ENCODE measurements at regions not wholly inside any gene's neighbourhood (a gene's known extent, or its start where the extent isn't known, plus 50 kb on each side); places are given as distances from the start of the nearest gene placed in this dataset.

DNA sequence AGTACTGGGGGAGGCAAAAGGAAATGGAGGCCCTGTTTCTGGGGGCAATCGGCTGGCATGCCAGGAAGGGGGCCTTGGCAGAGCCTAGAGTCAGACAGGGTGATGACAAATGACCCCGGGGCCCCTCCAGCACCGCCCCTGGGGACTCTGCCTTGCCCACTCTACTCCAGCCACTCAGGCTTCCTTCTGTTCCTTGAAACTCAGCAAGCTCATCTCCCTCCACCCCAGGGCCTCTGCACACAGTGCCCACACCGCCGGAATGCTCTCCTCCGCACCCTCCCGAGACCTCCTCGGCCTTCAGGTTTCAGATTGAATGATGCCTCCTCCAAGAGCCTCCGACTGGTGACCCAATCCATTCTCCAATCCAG lies 122.5 kb upstream of the ZBTB40 start:
- TF ChIP-seq EZH2phosphoT487 (IDR thresholded peaks at IDR 0.05; ENCODE audit: unreplicated experiment) (no peak), POLR2AphosphoS5 (IDR thresholded peaks at IDR 0.05; ENCODE audit: low read depth) (no peak)
- TF ChIP-seq, protein P1, sequence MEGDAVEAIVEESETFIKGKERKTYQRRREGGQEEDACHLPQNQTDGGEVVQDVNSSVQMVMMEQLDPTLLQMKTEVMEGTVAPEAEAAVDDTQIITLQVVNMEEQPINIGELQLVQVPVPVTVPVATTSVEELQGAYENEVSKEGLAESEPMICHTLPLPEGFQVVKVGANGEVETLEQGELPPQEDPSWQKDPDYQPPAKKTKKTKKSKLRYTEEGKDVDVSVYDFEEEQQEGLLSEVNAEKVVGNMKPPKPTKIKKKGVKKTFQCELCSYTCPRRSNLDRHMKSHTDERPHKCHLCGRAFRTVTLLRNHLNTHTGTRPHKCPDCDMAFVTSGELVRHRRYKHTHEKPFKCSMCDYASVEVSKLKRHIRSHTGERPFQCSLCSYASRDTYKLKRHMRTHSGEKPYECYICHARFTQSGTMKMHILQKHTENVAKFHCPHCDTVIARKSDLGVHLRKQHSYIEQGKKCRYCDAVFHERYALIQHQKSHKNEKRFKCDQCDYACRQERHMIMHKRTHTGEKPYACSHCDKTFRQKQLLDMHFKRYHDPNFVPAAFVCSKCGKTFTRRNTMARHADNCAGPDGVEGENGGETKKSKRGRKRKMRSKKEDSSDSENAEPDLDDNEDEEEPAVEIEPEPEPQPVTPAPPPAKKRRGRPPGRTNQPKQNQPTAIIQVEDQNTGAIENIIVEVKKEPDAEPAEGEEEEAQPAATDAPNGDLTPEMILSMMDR (conservative IDR thresholded peaks at IDR 0.05; ENCODE audit: low read depth in 2 of 2) = no peak
- TF ChIP-seq, protein P2, sequence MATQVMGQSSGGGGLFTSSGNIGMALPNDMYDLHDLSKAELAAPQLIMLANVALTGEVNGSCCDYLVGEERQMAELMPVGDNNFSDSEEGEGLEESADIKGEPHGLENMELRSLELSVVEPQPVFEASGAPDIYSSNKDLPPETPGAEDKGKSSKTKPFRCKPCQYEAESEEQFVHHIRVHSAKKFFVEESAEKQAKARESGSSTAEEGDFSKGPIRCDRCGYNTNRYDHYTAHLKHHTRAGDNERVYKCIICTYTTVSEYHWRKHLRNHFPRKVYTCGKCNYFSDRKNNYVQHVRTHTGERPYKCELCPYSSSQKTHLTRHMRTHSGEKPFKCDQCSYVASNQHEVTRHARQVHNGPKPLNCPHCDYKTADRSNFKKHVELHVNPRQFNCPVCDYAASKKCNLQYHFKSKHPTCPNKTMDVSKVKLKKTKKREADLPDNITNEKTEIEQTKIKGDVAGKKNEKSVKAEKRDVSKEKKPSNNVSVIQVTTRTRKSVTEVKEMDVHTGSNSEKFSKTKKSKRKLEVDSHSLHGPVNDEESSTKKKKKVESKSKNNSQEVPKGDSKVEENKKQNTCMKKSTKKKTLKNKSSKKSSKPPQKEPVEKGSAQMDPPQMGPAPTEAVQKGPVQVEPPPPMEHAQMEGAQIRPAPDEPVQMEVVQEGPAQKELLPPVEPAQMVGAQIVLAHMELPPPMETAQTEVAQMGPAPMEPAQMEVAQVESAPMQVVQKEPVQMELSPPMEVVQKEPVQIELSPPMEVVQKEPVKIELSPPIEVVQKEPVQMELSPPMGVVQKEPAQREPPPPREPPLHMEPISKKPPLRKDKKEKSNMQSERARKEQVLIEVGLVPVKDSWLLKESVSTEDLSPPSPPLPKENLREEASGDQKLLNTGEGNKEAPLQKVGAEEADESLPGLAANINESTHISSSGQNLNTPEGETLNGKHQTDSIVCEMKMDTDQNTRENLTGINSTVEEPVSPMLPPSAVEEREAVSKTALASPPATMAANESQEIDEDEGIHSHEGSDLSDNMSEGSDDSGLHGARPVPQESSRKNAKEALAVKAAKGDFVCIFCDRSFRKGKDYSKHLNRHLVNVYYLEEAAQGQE (IDR thresholded peaks at IDR 0.05; ENCODE audit: unreplicated experiment) = no peak
